Spinal cord (tissue), 9 donors: ENCODE measurements at regions not wholly inside any gene's neighbourhood (a gene's known extent, or its start where the extent isn't known, plus 50 kb on each side); places are given as distances from the start of the nearest gene placed in this dataset.
"Not testable (repeated sequence)": the region's sequence is repeated elsewhere in the genome, so short reads cannot be mapped to it uniquely, and the experiment has no call there.

Experiments used
- DNase-seq, 6 donors: peaks; one replicate each; pipeline versions ENCODE4 v3.0.0 to v3.0.0-alpha.2; 2013 to 2015; ENCODE audit warnings: low spot score in 6 of 6, low read depth in 4 of 6
- H3K27ac ChIP-seq: one replicate; pipeline ENCODE4 v1.5.1; 2013; ENCODE audit warnings: low read depth, low read length, control low read depth
- H3K27me3 ChIP-seq: one replicate; pipeline ENCODE4 v1.6.1; 2013; ENCODE audit warnings: low read length; ENCODE audit not compliant: control insufficient read depth, insufficient read depth
- H3K36me3 ChIP-seq: one replicate; pipeline ENCODE4 v1.6.1; 2013; ENCODE audit warnings: low read length; ENCODE audit not compliant: control insufficient read depth, insufficient read depth
- H3K4me1 ChIP-seq: one replicate; pipeline ENCODE4 v1.6.1; 2013; ENCODE audit warnings: low read length; ENCODE audit not compliant: control insufficient read depth, insufficient read depth
- H3K4me3 ChIP-seq: one replicate; pipeline ENCODE4 v1.5.1; 2013; ENCODE audit warnings: low read depth, low read length, control low read depth
- H3K9me3 ChIP-seq: one replicate; pipeline ENCODE4 v1.6.1; 2013; ENCODE audit warnings: low read length; ENCODE audit not compliant: control insufficient read depth, insufficient read depth
- WGBS: methylation state at CpG from one replicate; pipeline ENCODE4 v1.1.5; 2013; ENCODE audit warnings: missing lambda C conversion rate; ENCODE audit not compliant: insufficient coverage; 5-methylcytosine and 5-hydroxymethylcytosine counted together
- donor health status: healthy.

- WGBS = no CpG with 5 or more reads among the region's 1 CpG
- not testable (repeated sequence) for H3K27me3 ChIP-seq, H3K9me3 ChIP-seq, H3K27ac ChIP-seq, DNase-seq, H3K36me3 ChIP-seq, H3K4me3 ChIP-seq, H3K4me1 ChIP-seq
Measured at GRCh38 chr7:106713452-106713851, 52.5 kb upstream of the CCDC71L start.

- DNase-seq, H3K36me3 ChIP-seq, H3K4me3 ChIP-seq, H3K4me1 ChIP-seq, H3K9me3 ChIP-seq, H3K27me3 ChIP-seq, H3K27ac ChIP-seq: not testable (repeated sequence)
- WGBS = no CpG with 5 or more reads among the region's 6 CpGs
Measured at GRCh38 chr7:106714590-106715442, 53.9 kb upstream of the CCDC71L start.

- no peak overlapping the region for H3K27ac ChIP-seq
- H3K4me3 ChIP-seq = no peak overlapping the region
- H3K9me3 ChIP-seq = no peaks in the 10 kb centered on the region
- no CpG with 5 or more reads among the region's 2 CpGs for WGBS
- no peak for DNase-seq
- no peaks in the 10 kb centered on the region for H3K4me1 ChIP-seq
- H3K36me3 ChIP-seq = no peaks in the 10 kb centered on the region
- H3K27me3 ChIP-seq = no peaks in the 10 kb centered on the region
Measured at GRCh38 chr7:106715730-106716129, 54.8 kb upstream of the CCDC71L start.

- H3K27ac ChIP-seq = no peak overlapping the region
Measured at GRCh38 chr7:106717254-106717954, 56.4 kb upstream of the CCDC71L start.

GRCh38 chr7:106717955-106718871, 57.3 kb upstream of the CCDC71L start:
- Histone ChIP-seq H3K9me3 (no peaks in the 10 kb centered on the region), H3K27me3 (no peaks in the 10 kb centered on the region), H3K4me3 (no peak overlapping the region), H3K36me3 (no peaks in the 10 kb centered on the region), H3K27ac (no peak overlapping the region), H3K4me1 (no peaks in the 10 kb centered on the region)
- DNase-seq = peak in 2 of 6 donors; percentile 2 to 67
- 33% methylated on average over 1 of the region's 3 CpGs for WGBS

More at GRCh38 chr7:106717254-106717954, 56.4 kb upstream of the CCDC71L start:
- Histone ChIP-seq H3K27me3 (no peaks in the 10 kb centered on the region), H3K4me1 (no peaks in the 10 kb centered on the region), H3K4me3 (no peak overlapping the region), H3K9me3 (no peaks in the 10 kb centered on the region), H3K36me3 (no peaks in the 10 kb centered on the region)
- WGBS = no CpG with 5 or more reads among the region's 1 CpG
- peak in 1 of 6 donors; percentile 9 for DNase-seq

- no peak for DNase-seq
- H3K36me3 ChIP-seq = no peaks in the 10 kb centered on the region
- H3K9me3 ChIP-seq = no peaks in the 10 kb centered on the region
- WGBS = 91% methylated on average over 1 of the region's 2 CpGs
- H3K4me1 ChIP-seq = no peaks in the 10 kb centered on the region
- no peak overlapping the region for H3K27ac ChIP-seq
- H3K4me3 ChIP-seq = no peak overlapping the region
- H3K27me3 ChIP-seq = no peaks in the 10 kb centered on the region
Measured at GRCh38 chr7:106720641-106721040, 59.7 kb upstream of the CCDC71L start.

GRCh38 chr7:106721816-106722785, 61.1 kb upstream of the CCDC71L start:
- no peak overlapping the region for H3K4me3 ChIP-seq
- no peaks in the 10 kb centered on the region for H3K27me3 ChIP-seq
- no peak overlapping the region for H3K27ac ChIP-seq
- no peaks in the 10 kb centered on the region for H3K36me3 ChIP-seq
- H3K9me3 ChIP-seq = no peaks in the 10 kb centered on the region
- 100% methylated on average over 1 of the region's 5 CpGs for WGBS
- DNase-seq = no peak
- H3K4me1 ChIP-seq = no peaks in the 10 kb centered on the region

- no peak for DNase-seq
- Histone ChIP-seq H3K36me3 (no peaks in the 10 kb centered on the region), H3K9me3 (no peaks in the 10 kb centered on the region), H3K27me3 (no peaks in the 10 kb centered on the region), H3K4me3 (no peak overlapping the region), H3K27ac (no peak overlapping the region), H3K4me1 (no peaks in the 10 kb centered on the region)
- WGBS = 17% methylated on average over 1 of the region's 1 CpG
Measured at GRCh38 chr7:106723398-106723797, 62.4 kb upstream of the CCDC71L start.
